Activated CD4-positive, alpha-beta T cell treated with anti-CD3 and anti-CD28 coated beads, Interleukin-2, amount 50 U/mL, for 4 hours (primary cell): ENCODE measurements at regions not wholly inside any gene's neighbourhood (a gene's known extent, or its start where the extent isn't known, plus 50 kb on each side); places are given as distances from the start of the nearest gene placed in this dataset.
"Not testable (repeated sequence)": the region's sequence is repeated elsewhere in the genome, so short reads cannot be mapped to it uniquely, and the experiment has no call there.

ENCODE experiments used
- DNase-seq, 2 experiments: peaks; one replicate each; pipeline ENCODE4 v3.0.0-alpha.2; 2020

DNA sequence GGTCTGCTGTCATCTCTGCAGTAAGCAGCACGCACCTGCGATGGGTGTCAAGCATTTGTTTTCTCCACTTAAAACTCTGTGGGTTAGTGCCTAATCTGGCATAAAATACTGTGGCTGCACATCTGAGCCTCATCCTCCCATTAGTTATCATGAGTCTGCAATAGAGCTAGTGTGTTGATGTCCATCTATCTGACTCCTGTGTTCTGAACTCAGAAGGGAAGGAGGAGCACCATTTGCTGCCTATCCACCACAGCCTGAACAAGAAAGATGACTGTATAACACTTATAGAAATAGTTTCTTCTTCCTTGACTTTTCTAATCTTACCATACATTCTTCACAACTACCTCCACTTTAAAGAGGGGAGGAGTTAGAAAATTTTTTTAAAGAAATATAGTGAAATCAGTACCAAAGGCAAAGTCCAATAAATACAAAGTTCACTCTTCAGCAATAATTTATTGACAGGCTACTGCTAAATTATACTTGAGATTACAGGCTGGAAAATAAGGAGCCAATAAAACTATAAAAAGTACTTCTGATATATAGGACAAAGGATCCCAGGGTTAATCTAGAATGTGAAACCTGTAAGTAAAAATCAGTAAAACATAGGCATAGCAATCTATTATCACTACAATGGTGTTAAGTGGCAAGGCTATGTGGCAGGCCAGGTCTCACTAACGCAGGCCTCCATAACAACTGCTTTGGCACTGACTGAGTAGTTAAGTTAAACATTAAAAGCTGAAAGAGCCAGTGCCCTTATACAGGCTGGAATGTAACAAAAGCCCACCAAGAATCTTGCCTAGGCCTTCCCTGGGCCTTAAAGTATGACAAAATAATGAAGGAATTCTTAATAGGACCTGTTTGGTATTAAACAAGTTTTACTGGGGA, 70.2 kb downstream of the LGALS9C start:
- DNase-seq: not testable (repeated sequence)

- DNase-seq: not testable (repeated sequence)
Measured at GRCh38 chr17:18557086-18557485, 80.5 kb downstream of the LGALS9C start.

- not testable (repeated sequence) for DNase-seq
Measured at GRCh38 chr17:18563381-18564098, 80.7 kb downstream of the TBC1D28 start.

DNA sequence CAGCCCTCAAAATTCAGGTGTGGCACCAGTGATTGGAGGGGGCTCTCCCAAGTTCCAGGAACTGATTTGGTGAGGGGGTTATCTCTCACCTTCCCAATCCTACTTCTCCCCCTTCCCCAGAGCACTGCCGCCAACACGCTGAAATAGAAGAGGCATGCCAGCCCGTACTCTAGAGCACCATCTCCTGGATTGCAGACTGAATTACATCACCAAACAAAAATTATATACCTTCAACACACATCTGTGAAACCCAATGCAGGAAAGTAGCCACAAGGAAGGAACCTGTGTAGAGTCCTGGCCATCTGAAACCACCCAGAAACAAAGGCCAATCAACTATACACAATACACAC, 80.1 kb downstream of the TBC1D28 start:
- DNase-seq: peak; percentile 4 to 6

- not testable (repeated sequence) for DNase-seq
Measured at GRCh38 chr17:18568108-18568995, 75.8 kb downstream of the TBC1D28 start.

DNA sequence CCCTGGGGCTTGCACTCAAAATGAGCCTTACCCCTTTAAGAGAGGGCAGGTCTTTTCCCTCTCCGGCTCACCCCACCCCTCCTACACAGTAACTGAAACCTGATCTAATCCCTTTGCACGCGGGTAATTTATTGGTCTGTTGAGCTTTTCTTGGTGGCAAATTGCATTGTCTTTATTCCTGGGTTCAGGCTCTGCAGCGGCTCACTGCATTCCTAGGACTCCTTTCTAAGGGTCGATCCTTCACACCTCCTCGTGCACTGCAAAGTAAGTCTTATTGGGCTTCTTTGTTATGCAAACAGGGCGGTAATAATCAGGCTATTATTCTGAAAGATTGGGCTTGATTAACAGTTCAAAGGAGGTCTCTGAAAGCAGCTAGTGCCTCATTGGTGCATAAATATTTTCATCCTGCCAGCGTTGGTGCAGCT, 74.7 kb downstream of the TBC1D28 start:
- not testable (repeated sequence) for DNase-seq

- not testable (repeated sequence) for DNase-seq
Measured at GRCh38 chr17:18572536-18572935, 71.7 kb downstream of the TBC1D28 start.

GRCh38 chr17:18574137-18574536, 70.1 kb downstream of the TBC1D28 start:
- DNase-seq: not testable (repeated sequence)
